Small intestine (tissue), 7 donors: ENCODE measurements at regions not wholly inside any gene's neighbourhood (a gene's known extent, or its start where the extent isn't known, plus 50 kb on each side); places are given as distances from the start of the nearest gene placed in this dataset.
"Not testable (repeated sequence)": the region's sequence is repeated elsewhere in the genome, so short reads cannot be mapped to it uniquely, and the experiment has no call there.

Experiments
- DNase-seq, 2 donors: peaks; one replicate each; pipeline versions ENCODE4 v3.0.0 to v3.0.0-alpha.2; 2013
- FAIRE-seq: peaks from 2 replicates; lab custom pipeline; 2012; peaks lifted over from hg19 to GRCh38; lab: Jason Lieb, UNC
- H3K27ac ChIP-seq, 3 donors: one replicate each; pipeline ENCODE4 v1.5.1; 2013; ENCODE audit warnings: low read length in 2 of 3, mild to moderate bottlenecking in 2 of 3, control low read depth in 1 of 3, inconsistent platforms in 1 of 3, low read depth in 1 of 3, moderate library complexity in 1 of 3
- H3K27me3 ChIP-seq, 3 donors: one replicate each; pipeline ENCODE4 v1.6.1; 2013; ENCODE audit warnings: low read length in 3 of 3, inconsistent platforms in 1 of 3; ENCODE audit not compliant: control insufficient read depth in 3 of 3, insufficient read depth in 3 of 3
- H3K36me3 ChIP-seq, 3 donors: one replicate each; pipeline ENCODE4 v1.6.1; 2013; ENCODE audit warnings: low read length in 3 of 3, inconsistent platforms in 1 of 3, low read depth in 1 of 3, mild to moderate bottlenecking in 1 of 3, moderate library complexity in 1 of 3; ENCODE audit not compliant: control insufficient read depth in 3 of 3, insufficient read depth in 2 of 3
- H3K4me1 ChIP-seq, 3 donors: one replicate each; pipeline ENCODE4 v1.6.1; 2013; ENCODE audit warnings: low read length in 2 of 3, inconsistent platforms in 1 of 3, low read depth in 1 of 3, mild to moderate bottlenecking in 1 of 3, moderate library complexity in 1 of 3; ENCODE audit not compliant: control insufficient read depth in 3 of 3, insufficient read depth in 2 of 3
- H3K4me3 ChIP-seq, 3 donors: one replicate each; pipeline ENCODE4 v1.5.1; 2013; ENCODE audit warnings: low read length in 3 of 3, control low read depth in 1 of 3, inconsistent platforms in 1 of 3, low read depth in 1 of 3, mild to moderate bottlenecking in 1 of 3, moderate library complexity in 1 of 3
- H3K9me3 ChIP-seq, 2 donors: one replicate each; pipeline ENCODE4 v1.6.1; 2013; ENCODE audit warnings: low read depth in 1 of 2, low read length in 1 of 2; ENCODE audit not compliant: control insufficient read depth in 2 of 2, insufficient read depth in 1 of 2
- WGBS, 3 donors: extraction: QIAGEN DNeasy Blood & Tissue Kit; methylation state at CpG; one replicate each; pipeline ENCODE4 v1.1.7; 2013; 5-methylcytosine and 5-hydroxymethylcytosine counted together
- donor health status: healthy with polysubstance abuse.
- donor health status: control.
- donor health status: control.
- donor health status: Bipolar disorder and iron deficiency.
- donor health status: healthy.

- no peak for DNase-seq
- Histone ChIP-seq H3K27me3 (no peaks in the 10 kb centered on the region), H3K27ac (no peak overlapping the region), H3K4me1 (no peaks in the 10 kb centered on the region), H3K4me3 (no peak overlapping the region), H3K9me3 (no peaks in the 10 kb centered on the region), H3K36me3 (no peaks in the 10 kb centered on the region)
- WGBS, 3 donors, result 73 to 82% (median 74%) methylated on average over 2 of the region's 2 CpGs
- no peak for FAIRE-seq
Observed at GRCh38 chr9:101957705-101958104, 219.3 kb upstream of the GRIN3A start.

- Histone ChIP-seq H3K4me3 (no peak overlapping the region), H3K27ac (no peak overlapping the region), H3K27me3 (no peaks in the 10 kb centered on the region), H3K9me3 (no peaks in the 10 kb centered on the region), H3K4me1 (no peaks in the 10 kb centered on the region), H3K36me3 (no peaks in the 10 kb centered on the region)
- DNase-seq (no peak), FAIRE-seq (no peak)
- 36 to 68% (median 46%) methylated on average over 1 of the region's 1 CpG for WGBS, 3 donors
Observed at GRCh38 chr9:101951598-101951997, 213.2 kb upstream of the GRIN3A start.

- H3K4me1 ChIP-seq, result no peaks in the 10 kb centered on the region
- no peak overlapping the region for H3K4me3 ChIP-seq
- 64 to 81% (median 67%) methylated on average over 2 of the region's 2 CpGs for WGBS, 3 donors
- no peak for FAIRE-seq
- H3K27ac ChIP-seq, result no peak overlapping the region
- H3K36me3 ChIP-seq, result no peaks in the 10 kb centered on the region
- no peaks in the 10 kb centered on the region for H3K27me3 ChIP-seq
- DNase-seq, result no peak
- H3K9me3 ChIP-seq, result no peaks in the 10 kb centered on the region
Observed at GRCh38 chr9:101931756-101932155, 193.3 kb upstream of the GRIN3A start.

DNA sequence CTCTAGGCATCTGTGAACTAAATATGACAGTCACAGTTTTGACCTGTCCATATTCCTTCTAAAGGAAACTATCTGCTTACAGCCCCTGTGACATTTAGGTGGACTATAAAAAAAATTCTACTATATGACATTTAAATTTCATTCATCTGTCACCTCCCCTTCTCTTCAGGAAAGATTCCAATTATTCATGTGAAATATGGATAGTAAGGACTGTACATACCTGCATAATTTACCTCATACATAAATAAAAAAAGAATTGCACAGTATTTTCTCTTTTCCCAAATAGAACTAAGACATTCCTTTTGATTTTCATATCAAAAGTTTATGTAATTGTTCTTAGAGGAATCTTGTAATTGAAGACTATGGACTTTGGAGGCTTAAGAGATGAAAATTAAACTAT is 192.3 kb upstream of the GRIN3A start:
- H3K27me3 ChIP-seq, result no peaks in the 10 kb centered on the region
- FAIRE-seq, result no peak

GRCh38 chr9:101925498-101925897 is 187.1 kb upstream of the GRIN3A start:
- H3K9me3 ChIP-seq, result no peaks in the 10 kb centered on the region
- peaks cover 0 to 2% (median 0%) of the 10 kb centered on the region in 3 donors for H3K27me3 ChIP-seq
- FAIRE-seq, result no peak
- no peak for DNase-seq
- H3K36me3 ChIP-seq, result no peaks in the 10 kb centered on the region
- H3K4me3 ChIP-seq, result no peak overlapping the region
- H3K27ac ChIP-seq, result no peak overlapping the region
- no peaks in the 10 kb centered on the region for H3K4me1 ChIP-seq

More for the DNA sequence above, 192.3 kb upstream of the GRIN3A start:
- H3K4me1 ChIP-seq, result no peaks in the 10 kb centered on the region
- no peak overlapping the region for H3K4me3 ChIP-seq
- no peak overlapping the region for H3K27ac ChIP-seq
- no peak for DNase-seq
- H3K36me3 ChIP-seq, result no peaks in the 10 kb centered on the region
- H3K9me3 ChIP-seq, result no peaks in the 10 kb centered on the region

DNA sequence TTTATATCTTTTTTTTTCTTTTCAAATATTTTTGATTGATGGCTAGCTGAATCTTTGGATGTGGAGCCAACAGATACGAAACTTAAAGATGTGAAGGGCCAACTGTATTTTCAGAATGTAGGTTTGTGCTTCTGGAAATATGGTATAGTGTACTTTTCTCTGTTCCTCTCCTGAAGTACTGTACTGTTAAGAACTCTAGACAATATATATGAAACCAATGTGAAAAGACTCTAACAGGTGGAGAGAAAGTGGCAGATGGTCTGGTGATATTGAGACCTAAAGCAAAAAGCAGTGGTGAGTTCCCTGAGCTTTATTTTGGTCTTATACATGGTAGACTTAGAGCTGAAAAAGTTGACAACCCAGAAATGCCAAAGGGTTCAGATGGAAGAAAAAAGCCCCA is 185.0 kb upstream of the GRIN3A start:
- 0 to 79% (median 66%) methylated on average over 1 of the region's 1 CpG for WGBS, 3 donors

DNA sequence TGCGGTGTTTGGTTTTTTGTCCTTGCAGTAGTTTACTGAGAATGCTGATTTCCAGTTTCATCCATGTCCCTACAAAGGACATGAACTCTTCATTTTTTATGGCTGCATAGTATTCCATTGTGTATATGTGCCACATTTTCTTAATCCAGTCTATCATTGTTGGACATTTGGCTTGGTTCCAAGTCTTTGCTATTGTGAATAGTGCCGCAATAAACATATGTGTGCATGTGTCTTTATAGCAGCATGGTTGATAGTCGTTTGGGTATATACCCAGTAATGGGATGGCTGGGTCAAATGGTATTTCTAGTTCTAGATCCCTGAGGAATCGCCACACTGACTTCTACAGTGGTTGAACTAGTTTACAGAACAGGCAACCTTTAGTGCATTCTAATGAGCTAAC is 178.5 kb upstream of the GRIN3A start:
- H3K27ac ChIP-seq, H3K9me3 ChIP-seq, DNase-seq, H3K4me1 ChIP-seq, H3K36me3 ChIP-seq, FAIRE-seq, H3K27me3 ChIP-seq, H3K4me3 ChIP-seq: not testable (repeated sequence)
- WGBS, 3 donors, result 74 to 92% (median 87%) methylated on average over 4 of the region's 4 CpGs

More for the DNA sequence above, 185.0 kb upstream of the GRIN3A start:
- DNase-seq (no peak), FAIRE-seq (no peak)
- Histone ChIP-seq H3K4me3 (no peak overlapping the region), H3K9me3 (no peaks in the 10 kb centered on the region), H3K4me1 (no peaks in the 10 kb centered on the region), H3K27me3 (peaks cover 0 to 2% (median 0%) of the 10 kb centered on the region in 3 donors), H3K27ac (no peak overlapping the region), H3K36me3 (no peaks in the 10 kb centered on the region)

DNA sequence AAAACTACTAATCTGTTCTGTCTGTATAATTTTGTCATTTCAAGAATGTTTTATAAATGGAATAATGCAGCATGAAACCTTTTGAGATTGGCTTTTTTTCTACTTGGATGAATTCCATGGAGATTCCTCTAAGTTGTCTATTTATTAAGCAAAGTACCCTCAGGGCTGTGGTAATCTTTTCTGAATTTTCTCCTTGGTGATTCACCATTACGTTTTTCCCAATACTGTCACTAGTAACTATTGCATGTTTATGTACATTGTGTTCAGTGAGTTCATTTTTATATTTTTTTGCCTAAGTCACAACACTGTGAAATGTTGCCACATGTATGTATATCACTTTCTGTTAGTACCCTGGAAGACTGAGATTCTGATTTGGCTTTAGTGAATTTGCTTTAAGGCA is 177.0 kb upstream of the GRIN3A start:
- no peaks in the 10 kb centered on the region for H3K4me1 ChIP-seq
- no peak for FAIRE-seq
- WGBS, 3 donors, result 58 to 66% (median 60%) methylated on average over 1 of the region's 1 CpG
- H3K4me3 ChIP-seq, result no peak overlapping the region
- no peaks in the 10 kb centered on the region for H3K9me3 ChIP-seq
- no peaks in the 10 kb centered on the region for H3K27me3 ChIP-seq
- H3K36me3 ChIP-seq, result no peaks in the 10 kb centered on the region
- no peak for DNase-seq
- no peak overlapping the region for H3K27ac ChIP-seq

GRCh38 chr9:101912698-101913097 is 174.3 kb upstream of the GRIN3A start:
- Histone ChIP-seq H3K9me3 (peaks cover 0 to 5% of the 10 kb centered on the region in 2 donors), H3K36me3 (no peaks in the 10 kb centered on the region), H3K27me3 (no peaks in the 10 kb centered on the region), H3K4me1 (no peaks in the 10 kb centered on the region), H3K4me3 (no peak overlapping the region), H3K27ac (no peak overlapping the region)
- FAIRE-seq (no peak), DNase-seq (no peak)
- 38 to 78% (median 48%) methylated on average over 1 of the region's 1 CpG for WGBS, 3 donors
